GM12892 (cell line): ENCODE measurements at regions not wholly inside any gene's neighbourhood (a gene's known extent, or its start where the extent isn't known, plus 50 kb on each side); places are given as distances from the start of the nearest gene placed in this dataset.

Experiments used
- DNase-seq: peaks from one replicate; pipeline ENCODE4 v3.0.0; 2011; ENCODE audit not compliant: insufficient read length
- FAIRE-seq: peaks from 2 replicates; lab custom pipeline; 2011; peaks lifted over from hg19 to GRCh38; lab: Jason Lieb, UNC
- POLR2A ChIP-seq: IDR thresholded peaks from 2 replicates; pipeline ENCODE4 v1.6.1; 2011; ENCODE audit warnings: low read depth, low read length, control low read depth
- POLR2AphosphoS5 ChIP-seq: IDR thresholded peaks from 2 replicates; pipeline ENCODE4 v1.6.1; 2011; ENCODE audit warnings: low read depth, low read length, control low read depth
- TAF1 ChIP-seq: IDR thresholded peaks from 2 replicates; pipeline ENCODE4 v1.6.1; 2011; ENCODE audit warnings: low read depth, mild to moderate bottlenecking, control low read depth, low read length, borderline replicate concordance

DNA sequence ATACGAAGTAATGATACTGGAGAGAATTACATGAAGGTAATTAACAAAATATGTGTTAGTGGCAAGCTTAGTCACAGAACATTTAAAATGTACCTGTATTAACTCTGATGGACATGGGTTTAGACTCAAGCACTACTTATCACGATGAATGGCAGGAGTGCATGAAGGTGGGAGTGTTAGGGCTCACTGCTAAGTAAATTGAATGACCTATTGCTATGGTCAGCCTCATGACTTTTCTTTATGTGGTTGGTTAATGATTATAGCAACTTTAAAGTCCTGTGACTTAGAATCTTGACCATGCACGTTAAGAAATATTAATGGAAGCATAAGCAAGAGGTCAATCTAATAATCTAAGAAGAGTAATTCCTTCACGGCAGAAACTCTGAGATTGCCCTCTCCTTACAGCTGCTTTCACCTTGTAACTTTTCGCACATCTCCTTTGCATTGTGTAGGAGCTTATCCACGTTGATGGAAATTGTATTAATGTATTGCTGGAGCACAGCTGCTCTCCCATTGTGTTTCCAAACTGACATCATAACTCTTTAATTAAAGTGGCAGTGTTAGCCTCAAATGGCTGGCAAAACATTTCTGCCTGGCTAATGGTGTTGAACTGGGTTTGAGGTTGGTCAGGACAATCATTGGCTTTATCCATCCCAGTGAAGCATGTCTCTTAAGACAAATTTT is 114.5 kb downstream of the RXFP2 start:
- FAIRE-seq (no peak), DNase-seq (no peak)
- TF ChIP-seq POLR2AphosphoS5: no peak
- TF ChIP-seq TAF1: no peak
- TF ChIP-seq POLR2A: no peak

DNA sequence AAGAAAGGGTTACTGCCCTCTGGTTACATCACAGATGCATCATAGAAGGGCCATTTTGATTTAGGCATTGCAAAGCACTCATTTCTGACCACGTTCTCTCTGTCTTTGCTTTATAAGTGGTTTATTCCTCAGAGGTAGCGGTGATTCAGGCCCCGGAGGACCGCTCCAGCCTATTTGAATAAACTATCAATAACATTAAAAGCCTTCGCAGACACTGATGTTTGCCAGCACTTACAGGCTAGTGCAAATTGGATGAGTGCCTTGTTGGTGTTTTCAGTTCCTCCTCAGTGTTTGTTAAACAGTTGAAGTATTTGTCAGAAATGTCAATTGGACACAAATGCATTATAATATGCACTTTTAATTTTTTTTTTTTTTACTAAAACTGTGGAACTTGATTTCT is 120.2 kb downstream of the RXFP2 start:
- FAIRE-seq: no peak
- TF ChIP-seq TAF1 (no peak), POLR2AphosphoS5 (no peak), POLR2A (no peak)
- DNase-seq: no peak

DNA sequence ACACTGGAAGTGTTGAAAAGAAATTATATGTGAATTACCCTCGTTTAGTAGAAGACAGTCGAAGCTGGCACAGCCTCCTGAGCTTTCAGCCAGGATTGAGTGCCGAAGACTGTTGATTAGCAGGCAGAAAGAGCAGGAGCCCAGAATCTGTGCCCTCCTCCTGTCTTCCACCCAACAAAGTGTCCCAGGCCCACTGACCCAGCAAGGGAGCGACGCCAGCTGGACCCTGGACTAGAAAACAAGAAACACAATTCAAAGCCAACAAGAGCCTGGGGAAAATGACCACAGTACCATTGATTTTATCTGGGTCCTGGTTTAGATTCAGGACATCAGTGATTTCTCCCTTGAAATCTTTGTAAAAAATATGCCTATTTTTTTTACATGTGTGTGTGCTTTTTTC is 120.7 kb downstream of the RXFP2 start:
- no peak for DNase-seq
- no peak for FAIRE-seq
- TF ChIP-seq POLR2AphosphoS5 (no peak), POLR2A (no peak), TAF1 (no peak)

DNA sequence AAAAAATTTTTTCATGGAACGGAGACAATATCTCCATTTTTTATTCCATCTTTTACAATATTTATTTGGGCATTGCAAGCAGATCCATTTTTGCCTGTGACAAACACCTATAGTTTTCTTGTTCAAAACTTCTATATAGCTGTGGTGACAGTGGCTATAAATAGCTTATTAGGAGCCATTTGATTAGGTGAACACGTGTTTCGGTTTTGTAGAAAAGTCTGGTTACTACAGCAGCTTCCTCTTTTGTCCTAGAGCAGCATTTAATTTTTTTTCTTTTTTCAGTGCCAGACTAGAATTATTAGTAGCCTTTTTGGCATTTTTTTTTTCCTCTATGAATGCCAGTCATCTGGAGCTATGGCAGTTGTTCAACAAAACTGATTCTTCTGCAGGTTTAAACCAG is 123.5 kb downstream of the RXFP2 start:
- no peak for DNase-seq
- TF ChIP-seq TAF1: no peak
- TF ChIP-seq POLR2AphosphoS5: no peak
- TF ChIP-seq POLR2A: no peak
- no peak for FAIRE-seq

DNA sequence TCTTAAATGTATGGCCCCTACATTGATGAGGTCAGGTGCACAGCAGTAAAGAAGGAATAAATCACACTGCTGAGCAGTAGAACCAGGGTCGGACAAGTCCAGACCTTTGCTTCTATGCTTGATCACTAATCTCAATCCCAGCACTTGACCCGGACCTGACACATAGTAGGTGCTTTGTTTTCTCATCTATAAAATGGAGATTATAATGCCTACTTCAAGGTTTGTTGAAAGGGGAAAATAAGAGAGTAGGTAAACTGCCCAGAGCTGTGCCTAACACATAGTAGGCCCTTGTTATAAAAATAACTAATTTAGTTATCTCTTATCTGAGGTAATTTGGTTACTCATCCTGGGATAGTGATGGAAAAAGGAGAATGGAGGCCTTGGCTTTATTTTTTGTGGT is 125.0 kb downstream of the RXFP2 start:
- no peak for TF ChIP-seq TAF1
- no peak for TF ChIP-seq POLR2A
- TF ChIP-seq POLR2AphosphoS5: no peak
- DNase-seq (no peak), FAIRE-seq (no peak)

DNA sequence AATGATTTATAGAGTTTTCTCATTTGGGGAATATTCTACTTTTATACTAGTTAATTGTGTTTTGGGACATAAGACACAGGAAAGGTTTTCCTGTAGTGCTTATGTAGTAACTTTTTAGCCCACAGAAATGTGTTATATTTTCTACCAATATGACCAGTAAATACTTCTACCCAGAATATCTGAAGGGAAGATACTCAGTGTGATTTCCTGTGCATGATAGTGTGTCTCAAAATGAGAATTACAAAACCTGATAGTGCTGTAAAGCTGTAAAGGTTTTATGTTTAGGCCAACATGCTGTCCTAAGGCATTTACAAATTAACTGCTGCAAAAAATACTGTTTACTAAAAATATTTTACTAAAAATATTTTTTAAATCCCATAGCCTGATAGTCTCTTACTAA is 126.8 kb downstream of the RXFP2 start:
- DNase-seq: no peak
- no peak for TF ChIP-seq TAF1
- FAIRE-seq: no peak

DNA sequence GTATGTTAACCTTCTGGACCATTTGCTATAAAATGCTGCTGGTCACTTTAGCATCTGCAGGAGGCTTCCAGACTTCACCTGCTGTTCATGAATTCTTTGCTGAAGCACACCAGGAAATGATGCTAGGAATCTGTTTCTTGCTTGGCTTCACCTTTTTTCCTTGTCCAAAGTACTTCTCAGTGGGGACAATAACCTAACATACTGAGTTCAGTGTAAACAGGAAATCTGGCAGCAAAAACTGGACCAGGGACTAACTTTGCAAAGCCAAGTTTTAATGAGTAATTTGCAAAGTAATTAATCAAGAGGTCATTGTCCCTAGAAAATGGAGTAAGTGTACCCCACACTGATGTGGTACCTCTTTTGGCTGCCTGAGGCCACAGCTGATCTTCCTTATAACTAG is 128.4 kb downstream of the RXFP2 start:
- DNase-seq (no peak), FAIRE-seq (no peak)
- TF ChIP-seq POLR2A: no peak
- no peak for TF ChIP-seq POLR2AphosphoS5
- no peak for TF ChIP-seq TAF1

DNA sequence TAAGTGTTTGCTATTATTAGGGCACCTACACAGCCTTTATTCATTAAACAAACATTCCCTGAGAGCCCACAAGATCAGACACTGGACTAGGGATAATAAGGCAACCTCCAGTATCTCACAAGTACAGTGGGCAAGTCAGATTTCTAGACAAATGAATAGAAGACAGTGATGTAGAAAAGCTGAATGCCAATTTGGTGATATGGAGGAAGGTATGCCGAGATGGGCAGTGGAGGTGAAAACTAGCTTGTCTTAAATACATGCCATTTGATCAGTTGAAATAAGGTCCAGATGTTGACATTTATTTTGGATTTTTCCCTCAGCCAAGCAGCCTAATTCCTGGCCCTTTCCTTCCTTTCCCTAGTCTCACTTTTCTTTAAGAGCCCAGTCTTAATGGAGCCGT is 130.3 kb downstream of the RXFP2 start:
- TF ChIP-seq POLR2AphosphoS5 (no peak), TAF1 (no peak), POLR2A (no peak)
- FAIRE-seq: no peak
- DNase-seq: no peak

DNA sequence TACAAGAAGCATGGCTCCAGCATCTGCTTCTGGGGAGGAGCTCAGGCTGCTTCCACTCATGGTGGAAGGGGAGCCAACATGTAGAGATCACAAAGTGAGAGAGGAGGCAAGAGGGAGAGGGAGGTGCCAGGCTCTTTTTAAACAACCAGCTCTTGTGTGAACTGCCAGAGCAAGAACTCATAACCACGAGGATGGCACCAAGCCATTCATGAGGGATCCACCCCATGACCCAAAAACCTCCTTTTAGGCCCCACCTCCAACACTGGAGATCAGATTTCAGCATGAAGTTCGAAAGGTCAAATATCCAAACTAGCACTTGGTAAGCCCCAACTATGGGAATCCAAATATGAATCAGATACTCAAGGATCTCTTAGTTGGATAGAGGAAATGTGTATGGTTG is 131.2 kb downstream of the RXFP2 start:
- TF ChIP-seq POLR2AphosphoS5: no peak
- no peak for TF ChIP-seq POLR2A
- FAIRE-seq (no peak), DNase-seq (no peak)

DNA sequence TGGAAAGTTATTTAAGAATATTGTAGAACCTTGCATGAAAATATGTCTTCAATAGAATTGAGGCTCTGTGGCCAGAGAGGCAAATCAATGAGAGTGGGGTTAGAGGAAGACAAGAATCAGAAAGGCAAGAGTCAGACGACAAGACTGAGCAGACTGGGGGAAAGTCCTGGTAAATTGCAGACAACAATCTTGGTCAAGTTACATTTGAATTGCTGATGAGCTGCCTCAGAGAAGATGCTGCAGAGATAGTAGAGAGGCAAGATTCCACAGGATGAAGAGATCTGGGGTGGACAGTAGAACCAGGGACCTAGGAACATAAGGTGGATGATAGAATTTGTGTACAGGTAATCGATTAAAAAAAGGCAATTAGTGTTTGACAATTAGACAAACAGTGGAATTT is 133.8 kb downstream of the RXFP2 start:
- no peak for DNase-seq
- no peak for FAIRE-seq
- TF ChIP-seq POLR2AphosphoS5 (no peak), POLR2A (no peak), TAF1 (no peak)

DNA sequence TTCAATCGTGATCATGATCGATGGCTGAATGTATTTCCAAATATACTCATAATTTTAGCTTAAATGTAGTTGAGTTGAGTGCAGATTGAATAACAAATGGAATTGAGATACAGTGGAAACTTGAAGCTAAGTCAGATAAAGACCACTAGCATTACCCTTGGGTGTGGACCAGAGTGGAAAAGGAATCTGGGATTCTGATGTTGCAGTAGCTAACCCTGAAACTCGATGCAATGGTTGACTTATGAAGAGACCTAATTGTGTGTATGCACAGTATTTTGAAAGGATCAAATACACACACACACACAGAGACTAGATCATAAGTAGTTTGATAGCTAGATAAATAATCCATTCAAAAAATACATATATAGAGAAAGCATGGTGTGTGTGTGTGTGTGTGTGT is 135.8 kb downstream of the RXFP2 start:
- FAIRE-seq (no peak), DNase-seq (no peak)
- TF ChIP-seq POLR2A (no peak), POLR2AphosphoS5 (no peak), TAF1 (no peak)

DNA sequence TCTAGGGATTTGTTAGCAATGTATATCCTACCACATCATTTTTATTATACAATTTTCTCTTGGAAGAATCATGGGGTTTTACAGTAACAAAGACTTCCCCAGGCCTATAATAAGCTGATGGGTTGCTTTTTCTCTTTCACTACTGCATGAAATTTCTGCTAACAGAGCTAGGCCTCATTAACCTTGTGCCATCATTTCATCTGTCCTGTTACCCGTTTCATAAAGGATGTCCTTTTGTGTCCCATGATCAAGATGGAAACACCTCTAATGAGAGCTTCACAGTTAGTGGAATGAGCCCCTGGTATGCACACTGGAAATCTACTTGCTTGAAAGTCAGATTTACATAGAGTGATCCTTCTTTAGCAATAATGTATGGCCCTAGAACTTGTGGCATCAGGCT is 138.7 kb downstream of the RXFP2 start:
- FAIRE-seq: no peak
- TF ChIP-seq TAF1 (no peak), POLR2AphosphoS5 (no peak), POLR2A (no peak)
- DNase-seq: no peak

DNA sequence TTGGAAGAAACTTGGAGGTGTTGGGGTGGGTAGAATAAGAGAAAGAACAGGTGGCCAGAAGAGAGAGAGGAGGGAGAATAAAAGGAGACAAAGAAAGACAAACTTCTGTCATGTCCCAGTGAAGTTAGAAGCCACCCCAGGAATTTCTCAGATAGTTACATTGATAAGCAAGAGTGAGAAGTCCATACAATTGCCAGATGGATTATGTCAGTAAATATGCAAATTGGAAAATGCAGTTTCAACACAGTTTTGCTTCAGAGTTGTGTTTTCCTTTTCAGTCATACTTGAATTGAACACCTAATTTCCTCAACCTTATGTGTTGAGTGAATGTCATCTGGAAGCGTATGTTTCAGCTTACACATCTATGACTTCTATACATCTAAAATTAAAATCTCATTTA is 139.2 kb downstream of the RXFP2 start:
- TF ChIP-seq POLR2AphosphoS5: no peak
- TF ChIP-seq TAF1: no peak
- no peak for TF ChIP-seq POLR2A
- FAIRE-seq (no peak), DNase-seq (no peak)
